Astrocyte (in vitro differentiated cells and primary cell): ENCODE measurements at regions not wholly inside any gene's neighbourhood (a gene's known extent, or its start where the extent isn't known, plus 50 kb on each side); places are given as distances from the start of the nearest gene placed in this dataset.

ENCODE experiments used
- DNase-seq: peaks from one replicate; pipeline ENCODE4 v3.0.0-alpha.2; 2010; ENCODE audit warnings: low read depth
- FAIRE-seq: peaks from 2 replicates; lab custom pipeline; 2011; peaks lifted over from hg19 to GRCh38; lab: Jason Lieb, UNC
- H2AFZ ChIP-seq: 2 replicates; pipeline ENCODE4 v1.6.0; 2012; ENCODE audit warnings: low read depth, low read length, inconsistent platforms
- H3K27ac ChIP-seq: 2 replicates; pipeline ENCODE4 v1.5.1; 2011; ENCODE audit warnings: low read depth, low read length, inconsistent platforms
- H3K27me3 ChIP-seq: 2 replicates; pipeline ENCODE4 v1.6.0; 2011; ENCODE audit warnings: low read length, inconsistent platforms; ENCODE audit not compliant: insufficient read depth
- H3K36me3 ChIP-seq: 2 replicates; pipeline ENCODE4 v1.5.1; 2011; ENCODE audit warnings: low read length, inconsistent platforms; ENCODE audit not compliant: insufficient read depth
- H3K4me1 ChIP-seq: 2 replicates; pipeline ENCODE4 v1.5.1; 2011; ENCODE audit warnings: low read length, inconsistent platforms; ENCODE audit not compliant: insufficient read depth
- H3K4me2 ChIP-seq: 2 replicates; pipeline ENCODE4 v1.6.0; 2012; ENCODE audit warnings: low read length, inconsistent platforms
- H3K4me3 ChIP-seq: 2 replicates; pipeline ENCODE4 v1.5.1; 2011; ENCODE audit warnings: low read depth, mild to moderate bottlenecking, low read length, inconsistent platforms; ENCODE audit not compliant: insufficient read depth
- H3K79me2 ChIP-seq: 2 replicates; pipeline ENCODE4 v1.6.0; 2012; ENCODE audit warnings: mild to moderate bottlenecking, low read length, inconsistent platforms; ENCODE audit not compliant: insufficient read depth
- H3K9ac ChIP-seq: 2 replicates; pipeline ENCODE4 v1.6.0; 2012; ENCODE audit warnings: mild to moderate bottlenecking, low read length, inconsistent platforms
- H3K9me3 ChIP-seq: 2 replicates; pipeline ENCODE4 v1.5.1; 2012; ENCODE audit warnings: low read depth, mild to moderate bottlenecking, low read length, inconsistent platforms; ENCODE audit not compliant: insufficient read depth
- H4K20me1 ChIP-seq: 2 replicates; pipeline ENCODE4 v1.6.0; 2012; ENCODE audit warnings: low read length, inconsistent platforms; ENCODE audit not compliant: insufficient read depth
- H3K27ac Mint-ChIP-seq: one replicate; pipeline ENCODE4 v1.8.0; 2021; ENCODE audit warnings: mild to moderate bottlenecking, mixed read lengths; ENCODE audit not compliant: unreplicated experiment
- H3K27me3 Mint-ChIP-seq: one replicate; pipeline ENCODE4 v1.8.0; 2021; ENCODE audit warnings: low read depth, mixed read lengths; ENCODE audit not compliant: unreplicated experiment
- H3K36me3 Mint-ChIP-seq: one replicate; pipeline ENCODE4 v1.8.0; 2021; ENCODE audit warnings: low read depth, mixed read lengths; ENCODE audit not compliant: unreplicated experiment
- H3K4me1 Mint-ChIP-seq: one replicate; pipeline ENCODE4 v1.8.0; 2021; ENCODE audit warnings: low read depth, mixed read lengths; ENCODE audit not compliant: unreplicated experiment
- H3K4me3 Mint-ChIP-seq: one replicate; pipeline ENCODE4 v1.8.0; 2021; ENCODE audit warnings: mild to moderate bottlenecking, moderate library complexity, mixed read lengths; ENCODE audit not compliant: unreplicated experiment
- H3K9me3 Mint-ChIP-seq: one replicate; pipeline ENCODE4 v1.8.0; 2021; ENCODE audit warnings: mild to moderate bottlenecking, mixed read lengths; ENCODE audit not compliant: unreplicated experiment
- CTCF ChIP-seq: IDR thresholded peaks from 2 replicates; pipeline ENCODE4 v1.5.1; 2011; ENCODE audit warnings: low read depth, mild to moderate bottlenecking, inconsistent platforms, low read length, moderate library complexity; ENCODE audit not compliant: insufficient read depth
- EZH2 ChIP-seq: IDR thresholded peaks from 2 replicates; pipeline ENCODE4 v1.6.1; 2012; ENCODE audit warnings: mild to moderate bottlenecking, low read length, inconsistent platforms; ENCODE audit not compliant: insufficient read depth

- Histone ChIP-seq H3K4me2 (no peak overlapping the region), H3K79me2 (no peaks in the 10 kb centered on the region), H3K4me1 (peaks cover 9% of the 10 kb centered on the region), H3K9ac (no peak overlapping the region), H3K27me3 (no peaks in the 10 kb centered on the region), H3K36me3 (no peaks in the 10 kb centered on the region), H2AFZ (no peak overlapping the region), H3K9me3 (no peaks in the 10 kb centered on the region), H4K20me1 (no peaks in the 10 kb centered on the region), H3K27ac (peak overlapping the region; percentile 84), H3K4me3 (no peak overlapping the region)
- DNase-seq (peak; percentile 69), FAIRE-seq (peak; percentile 71)
- H3K4me3 Mint-ChIP-seq: no peak overlapping the region
- H3K4me1 Mint-ChIP-seq: peaks cover 6% of the 10 kb centered on the region
- H3K27me3 Mint-ChIP-seq: peaks cover 9% of the 10 kb centered on the region
- TF ChIP-seq EZH2 (no peak), CTCF (no peak)
- H3K27ac Mint-ChIP-seq: no peak overlapping the region
- H3K9me3 Mint-ChIP-seq: no peaks in the 10 kb centered on the region
- no peaks in the 10 kb centered on the region for H3K36me3 Mint-ChIP-seq
Measured at GRCh38 chr6:130680116-130680515, 147.1 kb upstream of the SMLR1 start.

DNA sequence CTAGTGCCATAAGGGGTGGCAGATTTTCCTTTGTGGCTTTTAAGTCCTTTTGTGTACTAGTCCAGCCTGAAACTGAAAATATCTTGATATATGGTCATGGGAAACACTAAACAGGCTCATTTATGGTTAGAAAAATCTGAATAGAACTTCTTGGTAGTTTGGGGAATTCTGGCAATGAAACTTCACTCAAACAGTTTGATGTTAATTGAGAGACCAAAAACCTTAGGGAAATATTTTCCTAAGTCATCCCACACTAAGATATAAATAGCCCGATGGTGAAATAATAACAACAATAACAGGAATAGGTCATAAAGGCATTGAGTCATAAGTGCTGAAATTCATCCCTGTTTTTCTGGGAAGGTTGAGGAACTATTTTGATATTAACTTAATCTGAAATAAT, 146.2 kb upstream of the SMLR1 start:
- no peaks in the 10 kb centered on the region for H3K36me3 Mint-ChIP-seq
- Histone ChIP-seq H2AFZ (no peak overlapping the region), H3K4me1 (peaks cover 9% of the 10 kb centered on the region), H3K36me3 (no peaks in the 10 kb centered on the region), H4K20me1 (no peaks in the 10 kb centered on the region), H3K27me3 (no peaks in the 10 kb centered on the region), H3K79me2 (no peaks in the 10 kb centered on the region), H3K9me3 (no peaks in the 10 kb centered on the region), H3K4me2 (peak overlapping the region; percentile 73), H3K4me3 (no peak overlapping the region), H3K27ac (peak overlapping the region; percentile 84), H3K9ac (peak overlapping the region; percentile 68)
- peak; percentile 69 for DNase-seq
- TF ChIP-seq CTCF: no peak
- no peak for TF ChIP-seq EZH2
- peaks cover 9% of the 10 kb centered on the region for H3K27me3 Mint-ChIP-seq
- H3K4me1 Mint-ChIP-seq: peaks cover 5% of the 10 kb centered on the region
- H3K27ac Mint-ChIP-seq: no peak overlapping the region
- H3K4me3 Mint-ChIP-seq: no peak overlapping the region
- no peaks in the 10 kb centered on the region for H3K9me3 Mint-ChIP-seq
- peak; percentile 68 for FAIRE-seq

DNA sequence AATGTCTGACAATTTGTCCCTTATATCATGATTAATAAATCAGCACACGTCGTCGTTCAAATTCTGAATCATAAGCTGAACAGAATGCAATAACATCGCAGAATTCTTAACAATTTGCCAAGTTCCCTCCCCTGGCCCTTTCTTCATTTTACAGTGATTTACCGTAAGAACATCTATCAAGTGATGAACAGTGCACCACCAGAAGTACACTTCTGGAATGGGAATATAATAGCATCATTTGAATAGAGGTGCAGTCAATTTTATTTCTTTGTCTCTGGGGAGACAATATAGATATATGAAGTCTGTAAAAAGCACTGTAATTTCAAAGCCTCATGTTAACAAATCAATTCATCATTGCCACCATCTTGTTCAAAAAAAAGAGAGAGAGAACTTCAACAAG, 145.1 kb upstream of the SMLR1 start:
- no peaks in the 10 kb centered on the region for H3K4me1 Mint-ChIP-seq
- Histone ChIP-seq H4K20me1 (no peaks in the 10 kb centered on the region), H3K36me3 (no peaks in the 10 kb centered on the region), H3K4me1 (peaks cover 9% of the 10 kb centered on the region), H3K27me3 (no peaks in the 10 kb centered on the region), H3K79me2 (no peaks in the 10 kb centered on the region), H3K4me3 (no peak overlapping the region), H3K9ac (no peak overlapping the region), H3K9me3 (no peaks in the 10 kb centered on the region), H2AFZ (no peak overlapping the region), H3K27ac (no peak overlapping the region), H3K4me2 (no peak overlapping the region)
- TF ChIP-seq EZH2 (no peak), CTCF (no peak)
- H3K27ac Mint-ChIP-seq: no peak overlapping the region
- no peaks in the 10 kb centered on the region for H3K9me3 Mint-ChIP-seq
- FAIRE-seq: no peak
- peaks cover 9% of the 10 kb centered on the region for H3K27me3 Mint-ChIP-seq
- DNase-seq: no peak
- no peak overlapping the region for H3K4me3 Mint-ChIP-seq
- H3K36me3 Mint-ChIP-seq: no peaks in the 10 kb centered on the region
